Renal cortical epithelial cell (primary cell): ENCODE measurements at regions not wholly inside any gene's neighbourhood (a gene's known extent, or its start where the extent isn't known, plus 50 kb on each side); places are given as distances from the start of the nearest gene placed in this dataset.

Source experiments
- DNase-seq: peaks from one replicate; pipeline ENCODE4 v3.0.0-alpha.2; 2011; ENCODE audit warnings: low read depth

DNA sequence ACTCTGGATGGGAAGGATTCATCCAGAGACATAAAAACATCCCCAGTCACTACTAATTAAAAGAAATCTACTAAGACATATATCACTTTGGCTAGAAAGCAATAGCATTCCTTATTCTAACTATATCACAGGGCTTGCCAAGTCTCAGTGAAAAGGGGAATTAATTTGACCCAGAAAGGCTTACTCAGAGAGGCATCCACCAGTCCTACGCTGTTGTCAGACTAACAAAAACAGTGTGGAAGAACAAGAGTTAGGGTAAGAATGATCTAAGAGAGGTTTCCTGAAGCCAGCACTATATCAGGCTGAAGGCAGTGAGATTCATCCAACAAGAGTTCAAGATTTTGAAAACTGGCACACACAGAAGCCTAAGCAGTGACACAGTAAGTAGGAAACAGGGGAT is 126.1 kb downstream of the GDAP2 start:
- no peak for DNase-seq

DNA sequence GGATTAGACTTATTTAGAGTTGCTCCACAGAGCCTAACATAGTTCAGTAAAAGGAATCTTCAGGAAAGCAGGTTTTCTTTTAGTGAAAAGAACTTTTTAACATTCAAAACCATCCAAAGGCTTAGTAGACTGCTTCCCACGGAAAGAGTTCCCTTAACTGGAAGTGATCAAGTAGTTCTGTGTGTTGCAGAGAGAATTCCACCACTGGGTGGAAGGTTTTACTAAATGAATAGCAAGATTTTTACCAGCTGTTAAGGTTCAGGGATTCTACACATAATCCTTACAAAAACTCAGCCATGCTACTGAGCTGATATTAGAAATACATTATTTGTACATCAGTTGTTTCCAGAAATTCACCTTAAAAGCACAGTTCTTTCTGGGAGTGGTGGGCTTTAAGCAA is 119.7 kb downstream of the GDAP2 start:
- no peak for DNase-seq

DNA sequence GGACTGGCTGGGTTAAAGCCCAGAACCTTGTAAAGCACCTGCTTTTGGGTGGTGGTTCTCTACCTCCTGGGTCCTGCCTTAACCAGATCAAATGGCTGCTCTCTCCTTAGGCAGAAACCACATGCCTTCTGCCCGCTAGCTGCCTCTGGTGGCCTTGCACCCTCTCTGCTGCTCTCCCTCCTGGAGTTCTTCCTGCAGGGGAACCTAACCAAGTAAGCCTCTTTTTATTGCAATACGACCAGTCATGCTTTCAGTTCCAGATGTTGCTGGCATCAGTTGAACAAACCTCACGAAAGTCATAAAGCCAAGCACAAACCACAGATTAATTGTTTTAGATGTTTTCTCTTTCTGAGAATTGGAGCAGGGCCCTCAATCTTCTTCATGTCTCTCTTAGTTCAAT is 118.9 kb downstream of the GDAP2 start:
- no peak for DNase-seq

DNA sequence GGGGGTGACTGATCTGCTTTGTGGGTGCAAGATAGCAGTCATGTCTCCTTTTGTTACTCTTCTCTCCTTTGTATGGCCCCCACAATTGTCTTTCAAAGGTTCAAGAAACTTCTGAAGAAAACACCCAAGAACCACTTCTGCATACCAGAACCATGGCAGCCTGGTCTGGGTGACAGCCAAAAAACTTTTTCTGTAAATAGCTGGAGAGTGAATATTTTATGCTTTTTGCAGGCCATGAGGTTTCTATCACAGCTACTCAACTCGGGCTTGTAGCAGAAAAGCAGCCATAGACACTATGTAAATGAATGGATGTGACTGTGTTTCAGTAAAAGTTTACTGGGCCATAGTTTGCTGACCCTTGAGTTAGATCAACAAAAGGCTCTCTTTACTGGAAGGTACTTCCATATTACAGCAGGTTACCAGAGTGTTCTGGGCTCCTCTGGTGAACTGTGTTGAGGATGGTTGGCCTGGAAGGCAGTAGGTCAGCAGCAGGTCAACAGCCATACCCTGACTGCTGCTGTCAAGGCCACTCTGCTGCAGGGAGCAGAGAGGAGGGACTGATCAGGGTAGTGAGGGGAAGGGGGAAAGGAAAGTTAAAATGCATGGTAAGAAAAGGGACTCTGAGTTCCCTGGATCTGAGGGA is 116.4 kb downstream of the GDAP2 start:
- no peak for DNase-seq
